Amniotic epithelial cell (primary cell): ENCODE measurements at regions not wholly inside any gene's neighbourhood (a gene's known extent, or its start where the extent isn't known, plus 50 kb on each side); places are given as distances from the start of the nearest gene placed in this dataset.

ENCODE experiments used
- DNase-seq: peaks from one replicate; pipeline ENCODE4 v3.0.0-alpha.2; 2010; ENCODE audit warnings: low read depth

GRCh38 chrX:149992918-149993317, 54.6 kb upstream of the EOLA2 start:
- no peak for DNase-seq

- DNase-seq = no peak
Observed at GRCh38 chrX:149993989-149994388, 55.7 kb upstream of the EOLA2 start.

GRCh38 chrX:149996515-149996914, 58.2 kb upstream of the EOLA2 start:
- DNase-seq = no peak

- no peak for DNase-seq
Observed at GRCh38 chrX:150005027-150005426, 66.7 kb upstream of the EOLA2 start.

GRCh38 chrX:150007356-150007755, 69.1 kb upstream of the EOLA2 start:
- DNase-seq = no peak

GRCh38 chrX:150012647-150013381, 74.5 kb upstream of the EOLA2 start:
- DNase-seq = no peak

- no peak for DNase-seq
Observed at GRCh38 chrX:150014525-150014924, 76.2 kb upstream of the EOLA2 start.

GRCh38 chrX:150017868-150018267, 79.6 kb upstream of the EOLA2 start:
- DNase-seq = no peak

GRCh38 chrX:150018931-150019361, 80.7 kb upstream of the EOLA2 start:
- DNase-seq = peak; percentile 88

GRCh38 chrX:150028692-150029091, 90.4 kb upstream of the EOLA2 start:
- no peak for DNase-seq

GRCh38 chrX:150032742-150033141, 94.5 kb upstream of the EOLA2 start:
- peak; percentile 51 for DNase-seq

- no peak for DNase-seq
Observed at GRCh38 chrX:150034788-150035187, 96.5 kb upstream of the EOLA2 start.

- no peak for DNase-seq
Observed at GRCh38 chrX:150035531-150035930, 97.2 kb upstream of the EOLA2 start.

GRCh38 chrX:150036181-150036580, 97.9 kb upstream of the EOLA2 start:
- DNase-seq = no peak

GRCh38 chrX:150036641-150037040, 98.3 kb upstream of the EOLA2 start:
- no peak for DNase-seq

GRCh38 chrX:150037041-150037440, 98.8 kb upstream of the EOLA2 start:
- no peak for DNase-seq

GRCh38 chrX:150038315-150038714, 100.0 kb upstream of the EOLA2 start:
- no peak for DNase-seq

- DNase-seq = no peak
Observed at GRCh38 chrX:150038986-150039599, 100.8 kb upstream of the EOLA2 start.

GRCh38 chrX:150041208-150041607, 102.9 kb upstream of the EOLA2 start:
- DNase-seq = no peak

GRCh38 chrX:150044556-150044955, 106.3 kb upstream of the EOLA2 start:
- DNase-seq = peak; percentile 36

- no peak for DNase-seq
Observed at GRCh38 chrX:150047818-150048217, 109.5 kb upstream of the EOLA2 start.

- peak; percentile 16 for DNase-seq
Observed at GRCh38 chrX:150049647-150050046, 111.4 kb upstream of the EOLA2 start.

GRCh38 chrX:150050387-150050786, 112.1 kb upstream of the EOLA2 start:
- DNase-seq = no peak

- no peak for DNase-seq
Observed at GRCh38 chrX:150051096-150051495, 112.8 kb upstream of the EOLA2 start.
